HUES48 (cell line): ENCODE measurements at regions not wholly inside any gene's neighbourhood (a gene's known extent, or its start where the extent isn't known, plus 50 kb on each side); places are given as distances from the start of the nearest gene placed in this dataset.
A peak's percentile ranks its signal among the peaks of the same experiment; 100 is the strongest.
"Not testable (repeated sequence)": the region's sequence is repeated elsewhere in the genome, so short reads cannot be mapped to it uniquely, and the experiment has no call there.

Source experiments
- H3K27ac ChIP-seq: one replicate; pipeline ENCODE4 v1.7.0; 2013; ENCODE audit warnings: low read depth, low read length, inconsistent platforms
- H3K27me3 ChIP-seq: 2 replicates; pipeline ENCODE4 v1.6.1; 2013; ENCODE audit warnings: mild to moderate bottlenecking, low read length; ENCODE audit not compliant: control insufficient read depth, insufficient read depth
- H3K36me3 ChIP-seq: 2 replicates; pipeline ENCODE4 v1.6.1; 2013; ENCODE audit warnings: low read length; ENCODE audit not compliant: control insufficient read depth, insufficient read depth
- H3K4me1 ChIP-seq: 2 replicates; pipeline ENCODE4 v1.6.1; 2013; ENCODE audit warnings: mild to moderate bottlenecking, low read length; ENCODE audit not compliant: control insufficient read depth, insufficient read depth
- H3K4me3 ChIP-seq: 2 replicates; pipeline ENCODE4 v1.5.1; 2013; ENCODE audit warnings: mild to moderate bottlenecking, low read depth, low read length
- H3K9ac ChIP-seq: 2 replicates; pipeline ENCODE4 v1.6.1; 2013; ENCODE audit warnings: mild to moderate bottlenecking, low read depth, low read length, moderate library complexity
- H3K9me3 ChIP-seq: 2 replicates; pipeline ENCODE4 v1.6.1; 2013; ENCODE audit warnings: low read length; ENCODE audit not compliant: control insufficient read depth, insufficient read depth

- no peaks in the 10 kb centered on the region for H3K36me3 ChIP-seq
- H3K27me3 ChIP-seq = no peaks in the 10 kb centered on the region
- H3K9me3 ChIP-seq = no peaks in the 10 kb centered on the region
- no peak overlapping the region for H3K27ac ChIP-seq
- no peak overlapping the region for H3K4me3 ChIP-seq
- peaks cover 9% of the 10 kb centered on the region; the same call in 1 of the 2 replicates for H3K4me1 ChIP-seq
- no peak overlapping the region for H3K9ac ChIP-seq
These were observed 125.4 kb downstream of the ZNF330 start for GRCh38 chr4:141346144-141346543.

- Histone ChIP-seq H3K4me1 (peaks cover 10% of the 10 kb centered on the region; the same call in 1 of the 2 replicates), H3K27ac (no peak overlapping the region), H3K4me3 (no peak overlapping the region), H3K36me3 (no peaks in the 10 kb centered on the region), H3K9ac (no peak overlapping the region), H3K9me3 (no peaks in the 10 kb centered on the region), H3K27me3 (no peaks in the 10 kb centered on the region)
These were observed 127.0 kb downstream of the ZNF330 start for GRCh38 chr4:141347684-141348083.

GRCh38 chr4:141348125-141348524, 127.4 kb downstream of the ZNF330 start:
- H3K27ac ChIP-seq = no peak overlapping the region
- peaks cover 14% of the 10 kb centered on the region for H3K4me1 ChIP-seq
- H3K27me3 ChIP-seq = no peaks in the 10 kb centered on the region
- no peaks in the 10 kb centered on the region for H3K9me3 ChIP-seq
- H3K4me3 ChIP-seq = no peak overlapping the region
- H3K9ac ChIP-seq = no peak overlapping the region
- no peaks in the 10 kb centered on the region for H3K36me3 ChIP-seq

- peaks cover 18% of the 10 kb centered on the region for H3K4me1 ChIP-seq
- no peak overlapping the region for H3K4me3 ChIP-seq
- H3K9me3 ChIP-seq = no peaks in the 10 kb centered on the region
- no peak overlapping the region for H3K27ac ChIP-seq
- H3K9ac ChIP-seq = no peak overlapping the region
- no peaks in the 10 kb centered on the region for H3K27me3 ChIP-seq
- no peaks in the 10 kb centered on the region for H3K36me3 ChIP-seq
These were observed 127.9 kb downstream of the ZNF330 start for GRCh38 chr4:141348573-141348972.

- peaks cover 18% of the 10 kb centered on the region for H3K4me1 ChIP-seq
- no peak overlapping the region for H3K27ac ChIP-seq
- no peak overlapping the region for H3K4me3 ChIP-seq
- H3K27me3 ChIP-seq = no peaks in the 10 kb centered on the region
- H3K9ac ChIP-seq = no peak overlapping the region
- H3K36me3 ChIP-seq = no peaks in the 10 kb centered on the region
- no peaks in the 10 kb centered on the region for H3K9me3 ChIP-seq
These were observed 128.5 kb downstream of the ZNF330 start for GRCh38 chr4:141349236-141349635.

GRCh38 chr4:141350122-141350905, 129.6 kb downstream of the ZNF330 start:
- H3K27ac ChIP-seq = no peak overlapping the region
- no peak overlapping the region for H3K9ac ChIP-seq
- H3K36me3 ChIP-seq = no peaks in the 10 kb centered on the region
- H3K4me3 ChIP-seq = no peak overlapping the region
- no peaks in the 10 kb centered on the region for H3K27me3 ChIP-seq
- peaks cover 18% of the 10 kb centered on the region for H3K4me1 ChIP-seq
- H3K9me3 ChIP-seq = no peaks in the 10 kb centered on the region

GRCh38 chr4:141352331-141352730, 131.6 kb downstream of the ZNF330 start:
- Histone ChIP-seq H3K9me3 (no peaks in the 10 kb centered on the region), H3K4me3 (no peak overlapping the region), H3K27me3 (no peaks in the 10 kb centered on the region), H3K36me3 (no peaks in the 10 kb centered on the region), H3K4me1 (peaks cover 18% of the 10 kb centered on the region), H3K27ac (no peak overlapping the region), H3K9ac (no peak overlapping the region)

- Histone ChIP-seq H3K9me3 (no peaks in the 10 kb centered on the region), H3K4me1 (peaks cover 18% of the 10 kb centered on the region), H3K9ac (no peak overlapping the region), H3K27me3 (no peaks in the 10 kb centered on the region), H3K27ac (peak overlapping the region; percentile 22), H3K4me3 (no peak overlapping the region), H3K36me3 (no peaks in the 10 kb centered on the region)
These were observed 132.3 kb downstream of the ZNF330 start for GRCh38 chr4:141352909-141353525.

- no peaks in the 10 kb centered on the region for H3K9me3 ChIP-seq
- peaks cover 9% of the 10 kb centered on the region for H3K4me1 ChIP-seq
- H3K4me3 ChIP-seq = no peak overlapping the region
- no peaks in the 10 kb centered on the region for H3K27me3 ChIP-seq
- H3K9ac ChIP-seq = no peak overlapping the region
- H3K27ac ChIP-seq = no peak overlapping the region
- H3K36me3 ChIP-seq = no peaks in the 10 kb centered on the region
These were observed 135.7 kb downstream of the ZNF330 start for GRCh38 chr4:141356321-141356962.

- Histone ChIP-seq H3K9ac (no peak overlapping the region), H3K36me3 (no peaks in the 10 kb centered on the region), H3K9me3 (no peaks in the 10 kb centered on the region), H3K27ac (no peak overlapping the region), H3K4me3 (no peak overlapping the region), H3K4me1 (peaks cover 9% of the 10 kb centered on the region), H3K27me3 (no peaks in the 10 kb centered on the region)
These were observed 136.3 kb downstream of the ZNF330 start for GRCh38 chr4:141356963-141357335.

GRCh38 chr4:141368241-141368640, 147.5 kb downstream of the ZNF330 start:
- H3K27me3 ChIP-seq, H3K36me3 ChIP-seq, H3K9ac ChIP-seq, H3K4me1 ChIP-seq, H3K4me3 ChIP-seq, H3K27ac ChIP-seq: not testable (repeated sequence)
- H3K9me3 ChIP-seq = peaks cover 12% of the 10 kb centered on the region
